Epithelial cell of proximal tubule (primary cell): ENCODE measurements at regions not wholly inside any gene's neighbourhood (a gene's known extent, or its start where the extent isn't known, plus 50 kb on each side); places are given as distances from the start of the nearest gene placed in this dataset.

Experiments
- DNase-seq: peaks from one replicate; pipeline ENCODE4 v3.0.0-alpha.2; 2011; ENCODE audit warnings: low read depth
- H3K4me3 ChIP-seq: 2 replicates; pipeline ENCODE4 v1.5.1; 2011; ENCODE audit warnings: low read depth, mild to moderate bottlenecking, low read length
- CTCF ChIP-seq: conservative IDR thresholded peaks from 2 replicates; pipeline ENCODE4 v1.5.1; 2012; ENCODE audit warnings: low read depth, mild to moderate bottlenecking, low read length

GRCh38 chr6:40152701-40153436 is 218.6 kb upstream of the MOCS1 start:
- H3K4me3 ChIP-seq: no peak overlapping the region
- no peak for TF ChIP-seq CTCF
- DNase-seq: no peak

GRCh38 chr6:40152196-40152595 is 217.9 kb upstream of the MOCS1 start:
- TF ChIP-seq CTCF: no peak
- DNase-seq: no peak
- H3K4me3 ChIP-seq: no peak overlapping the region

GRCh38 chr6:40148882-40149573 is 214.8 kb upstream of the MOCS1 start:
- DNase-seq: no peak
- no peak for TF ChIP-seq CTCF
- no peak overlapping the region for H3K4me3 ChIP-seq

GRCh38 chr6:40146902-40147301 is 212.6 kb upstream of the MOCS1 start:
- no peak for TF ChIP-seq CTCF
- DNase-seq: peak; percentile 45
- H3K4me3 ChIP-seq: no peak overlapping the region

- no peak overlapping the region for H3K4me3 ChIP-seq
- DNase-seq: no peak
Measured at GRCh38 chr6:40139447-40139846, 205.2 kb upstream of the MOCS1 start.

GRCh38 chr6:40138273-40138720 is 204.0 kb upstream of the MOCS1 start:
- no peak for DNase-seq
- H3K4me3 ChIP-seq: no peak overlapping the region
- TF ChIP-seq CTCF: no peak

More at GRCh38 chr6:40139447-40139846, 205.2 kb upstream of the MOCS1 start:
- no peak for TF ChIP-seq CTCF
